Stimulated activated naive CD8-positive, alpha-beta T cell treated with anti-CD3 and anti-CD28 coated beads, Interleukin-15, amount 100 ng/mL, for 72 hours (primary cell): ENCODE measurements at regions not wholly inside any gene's neighbourhood (a gene's known extent, or its start where the extent isn't known, plus 50 kb on each side); places are given as distances from the start of the nearest gene placed in this dataset.
"Not testable (repeated sequence)": the region's sequence is repeated elsewhere in the genome, so short reads cannot be mapped to it uniquely, and the experiment has no call there.

Experiments
- ATAC-seq: fragments of 150-1000 bp; cut with Tn5 transposase; 2 replicates; pipeline ENCODE4 v1.10.0; 2021; ENCODE audit warnings: mild to moderate bottlenecking, moderate library complexity
- DNase-seq, 2 donors: peaks; one replicate each; pipeline ENCODE4 v3.0.0; 2021 to 2022
- H3K27ac Mint-ChIP-seq, 2 donors: one replicate each; pipeline ENCODE4 v1.8.0; 2022; ENCODE audit warnings: mild to moderate bottlenecking in 2 of 2, mixed read lengths in 2 of 2, moderate library complexity in 2 of 2
- H3K27me3 Mint-ChIP-seq: one replicate; pipeline ENCODE4 v1.8.0; 2022; ENCODE audit warnings: mixed read lengths
- H3K4me1 Mint-ChIP-seq: one replicate; pipeline ENCODE4 v1.8.0; 2022; ENCODE audit warnings: mild to moderate bottlenecking, mixed read lengths
- H3K4me3 Mint-ChIP-seq, 2 donors: one replicate each; pipeline ENCODE4 v1.8.0; 2022; ENCODE audit warnings: mild to moderate bottlenecking in 2 of 2, mixed read lengths in 2 of 2, moderate library complexity in 1 of 2
- H3K9me3 Mint-ChIP-seq, 2 donors: one replicate each; pipeline ENCODE4 v1.8.0; 2022; ENCODE audit warnings: mixed read lengths in 2 of 2

DNA sequence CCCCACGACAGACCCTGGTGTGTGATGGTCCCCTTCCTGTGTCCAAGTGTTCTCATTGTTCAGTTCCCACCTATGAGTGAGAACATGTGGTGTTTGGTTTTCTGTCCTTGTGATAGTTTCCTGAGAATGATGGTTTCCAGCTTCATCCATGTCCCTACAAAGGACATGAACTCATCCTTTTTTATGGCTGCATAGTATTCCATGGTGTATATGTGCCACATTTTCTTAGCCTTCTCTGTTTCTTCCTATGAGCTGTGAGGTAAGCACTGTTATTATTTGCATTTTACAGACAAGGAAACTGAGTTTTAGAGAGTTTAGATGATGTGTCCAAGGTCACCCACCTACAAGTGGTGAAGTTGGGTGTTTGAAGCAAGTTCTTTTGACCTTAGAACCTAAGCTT, 51.1 kb upstream of the BNC1 start:
- not testable (repeated sequence) for H3K4me1 Mint-ChIP-seq, H3K27ac Mint-ChIP-seq, DNase-seq, H3K4me3 Mint-ChIP-seq, ATAC-seq
- peaks cover 14% of the 10 kb centered on the region for H3K27me3 Mint-ChIP-seq
- peaks cover 3 to 18% of the 10 kb centered on the region in 2 donors for H3K9me3 Mint-ChIP-seq

DNA sequence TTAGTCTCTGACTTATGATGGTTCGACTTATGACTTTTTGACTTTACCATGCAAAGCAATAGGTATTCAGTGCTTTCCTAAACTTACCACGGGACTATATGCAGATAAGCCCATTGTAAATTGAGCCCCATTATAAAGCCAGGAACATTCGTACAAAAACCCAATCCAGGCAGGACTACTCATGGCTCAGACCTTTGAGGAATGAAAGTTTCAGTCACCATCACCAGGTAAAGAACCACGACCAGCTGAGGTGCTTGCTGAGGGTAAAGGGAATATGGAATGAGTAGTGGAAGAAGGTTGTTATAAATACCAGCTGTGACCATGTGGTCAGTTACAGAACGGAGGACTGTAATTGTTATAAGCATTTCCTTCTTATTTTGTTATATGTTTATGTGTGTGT, 54.9 kb upstream of the BNC1 start:
- no peak overlapping the region for H3K27ac Mint-ChIP-seq
- peaks cover 3 to 18% of the 10 kb centered on the region in 2 donors for H3K9me3 Mint-ChIP-seq
- peaks cover 21% of the 10 kb centered on the region for H3K27me3 Mint-ChIP-seq
- DNase-seq (no peak), ATAC-seq (no peak)
- no peak overlapping the region for H3K4me3 Mint-ChIP-seq
- H3K4me1 Mint-ChIP-seq, result no peaks in the 10 kb centered on the region

DNA sequence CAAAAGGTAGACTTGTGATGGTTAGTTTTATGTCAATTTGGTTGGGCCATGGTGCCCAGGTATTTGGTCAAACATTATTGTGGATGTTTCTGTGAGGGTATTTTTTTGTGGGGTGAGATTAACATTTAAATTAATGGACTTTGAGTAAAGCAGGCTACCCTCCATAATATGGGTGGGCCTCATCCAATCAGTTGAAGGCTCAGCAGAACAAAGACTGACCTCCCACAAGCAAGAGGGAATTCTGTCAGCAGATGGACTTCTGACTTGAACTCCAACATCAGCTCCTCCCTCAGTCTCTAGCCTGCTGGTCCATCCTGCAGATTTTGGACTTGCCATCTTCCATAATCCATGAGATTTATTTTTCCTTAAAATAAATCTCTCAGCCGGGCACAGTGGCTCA, 55.6 kb upstream of the BNC1 start:
- H3K27ac Mint-ChIP-seq, result no peak overlapping the region
- no peaks in the 10 kb centered on the region for H3K4me1 Mint-ChIP-seq
- no peak for ATAC-seq
- peaks cover 21% of the 10 kb centered on the region for H3K27me3 Mint-ChIP-seq
- H3K9me3 Mint-ChIP-seq, result peaks cover 3 to 18% of the 10 kb centered on the region in 2 donors
- no peak for DNase-seq
- no peak overlapping the region for H3K4me3 Mint-ChIP-seq

DNA sequence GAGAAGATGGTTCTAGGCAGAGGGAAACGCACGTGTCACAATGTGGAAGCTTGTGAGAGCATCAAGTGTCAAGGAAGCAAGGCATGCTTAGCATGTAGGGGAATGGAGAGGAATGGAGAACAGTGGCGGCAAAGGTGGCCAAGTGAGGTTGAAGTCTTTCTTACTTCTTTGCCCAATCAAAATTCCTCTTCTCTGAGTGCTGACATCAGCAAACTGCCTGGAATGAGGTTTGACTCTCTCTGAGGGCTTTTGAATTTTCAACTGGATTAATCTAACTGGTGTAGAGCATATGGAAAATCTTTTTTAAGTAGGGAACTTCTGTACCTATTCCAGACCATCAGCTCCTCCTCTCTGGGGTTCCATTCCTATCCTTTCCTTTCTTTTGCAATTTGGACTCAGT, 61.9 kb upstream of the BNC1 start:
- H3K4me1 Mint-ChIP-seq, result no peaks in the 10 kb centered on the region
- H3K27ac Mint-ChIP-seq, result no peak overlapping the region
- DNase-seq, result no peak
- peaks cover 37% of the 10 kb centered on the region for H3K27me3 Mint-ChIP-seq
- H3K4me3 Mint-ChIP-seq, result no peak overlapping the region
- ATAC-seq, result no peak
- H3K9me3 Mint-ChIP-seq, result no peaks in the 10 kb centered on the region

DNA sequence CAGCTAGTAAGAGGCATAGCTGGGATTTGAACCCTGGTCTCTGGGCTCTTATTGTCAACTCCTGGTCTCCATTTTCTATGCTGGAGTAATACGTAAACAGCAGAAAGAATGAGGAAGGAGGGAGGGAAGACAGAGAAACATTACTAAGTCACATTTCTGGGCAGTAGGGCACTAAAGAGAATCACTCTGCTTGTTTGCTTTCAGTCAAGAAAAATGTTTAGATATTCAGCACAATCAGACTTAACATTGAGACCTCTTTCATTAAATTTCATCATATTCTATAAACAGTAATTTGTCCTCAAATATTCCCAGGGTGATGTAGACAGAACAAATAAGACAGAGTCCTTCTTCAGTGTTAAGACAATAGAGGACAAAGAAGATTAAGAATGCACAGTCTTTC, 67.7 kb upstream of the BNC1 start:
- Mint-ChIP-seq H3K9me3 (no peaks in the 10 kb centered on the region), H3K27ac (no peak overlapping the region), H3K4me3 (no peak overlapping the region), H3K4me1 (no peaks in the 10 kb centered on the region), H3K27me3 (peaks cover 24% of the 10 kb centered on the region)
- ATAC-seq, result no peak
- DNase-seq, result no peak

DNA sequence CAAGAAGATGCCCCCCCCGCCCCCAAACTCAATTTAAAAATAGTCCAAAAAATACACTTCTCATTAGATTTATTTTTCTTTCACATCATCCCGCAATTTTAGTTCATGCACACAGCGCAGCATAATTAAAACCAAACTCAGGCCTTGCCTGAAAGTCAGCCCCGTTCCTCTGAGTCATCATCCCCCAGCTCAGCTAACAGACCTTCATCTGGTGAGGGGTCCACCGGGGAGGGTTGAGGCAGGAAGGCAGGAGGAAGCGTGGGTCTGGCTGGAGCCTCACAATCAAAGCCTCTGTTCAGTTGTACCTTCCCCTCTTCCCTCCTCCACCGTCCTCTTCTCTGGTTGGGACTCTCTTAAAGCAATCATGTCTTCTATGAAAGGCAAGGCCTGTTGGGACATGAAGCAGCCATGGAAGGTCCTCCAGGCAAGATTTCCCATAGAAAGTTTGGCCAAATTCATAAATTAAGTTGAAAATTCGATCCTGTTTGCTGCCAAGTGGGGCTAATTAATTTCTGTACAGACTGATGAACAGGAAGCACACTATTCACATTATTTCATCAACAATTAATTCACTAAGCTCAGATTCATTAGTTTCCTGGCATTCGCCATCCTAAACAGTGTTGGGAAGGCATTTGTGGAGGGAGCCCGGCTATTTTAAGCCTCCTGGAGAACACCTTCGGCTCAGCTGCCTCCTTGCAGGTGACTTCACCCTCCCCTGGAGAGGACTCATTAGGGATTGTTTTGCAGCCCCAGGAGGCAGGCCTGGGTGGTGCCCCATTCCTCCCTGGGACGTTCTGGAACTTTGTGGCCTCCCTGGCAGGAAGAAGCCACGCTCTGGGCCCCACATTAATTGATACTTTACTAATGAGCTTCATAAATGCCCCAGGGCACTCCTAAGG, 72.3 kb upstream of the BNC1 start:
- Mint-ChIP-seq H3K4me3 (no peak overlapping the region), H3K27me3 (peaks cover 13% of the 10 kb centered on the region), H3K27ac (peak overlapping the region in 1 of 2 donors; percentile 89), H3K4me1 (no peaks in the 10 kb centered on the region), H3K9me3 (no peaks in the 10 kb centered on the region)
- ATAC-seq (no peak), DNase-seq (no peak)

DNA sequence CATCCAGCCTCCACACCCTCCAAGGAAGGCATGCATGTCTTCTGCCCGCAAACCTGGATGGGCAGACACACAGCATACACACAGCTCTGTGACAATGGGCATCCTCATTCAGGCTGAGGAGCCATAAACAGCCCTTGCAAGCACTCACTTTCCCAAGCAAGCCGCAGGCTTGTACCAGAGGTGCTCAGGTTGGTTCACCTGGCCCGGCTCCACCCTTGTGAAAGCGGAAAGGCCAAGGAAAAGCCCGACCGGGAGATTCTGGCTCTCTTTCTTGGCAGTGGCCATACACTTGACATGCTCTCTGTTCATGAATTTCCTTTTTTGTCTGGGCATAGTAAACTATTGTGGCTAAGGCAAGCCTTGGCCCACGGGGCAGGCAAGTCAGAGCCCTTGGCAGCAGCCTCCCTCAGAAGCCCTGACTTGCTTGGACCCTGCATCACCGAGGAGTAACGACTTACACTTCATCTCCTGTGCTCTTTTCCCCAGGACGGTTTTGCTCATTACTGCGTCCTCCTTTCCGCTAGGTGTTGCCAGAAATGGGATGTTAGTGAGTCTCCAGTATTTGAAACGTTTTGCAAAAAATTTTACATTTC, 74.6 kb upstream of the BNC1 start:
- Mint-ChIP-seq H3K4me3 (no peak overlapping the region), H3K9me3 (no peaks in the 10 kb centered on the region), H3K27ac (no peak overlapping the region), H3K27me3 (peaks cover 35% of the 10 kb centered on the region), H3K4me1 (no peaks in the 10 kb centered on the region)
- ATAC-seq, result no peak
- no peak for DNase-seq

DNA sequence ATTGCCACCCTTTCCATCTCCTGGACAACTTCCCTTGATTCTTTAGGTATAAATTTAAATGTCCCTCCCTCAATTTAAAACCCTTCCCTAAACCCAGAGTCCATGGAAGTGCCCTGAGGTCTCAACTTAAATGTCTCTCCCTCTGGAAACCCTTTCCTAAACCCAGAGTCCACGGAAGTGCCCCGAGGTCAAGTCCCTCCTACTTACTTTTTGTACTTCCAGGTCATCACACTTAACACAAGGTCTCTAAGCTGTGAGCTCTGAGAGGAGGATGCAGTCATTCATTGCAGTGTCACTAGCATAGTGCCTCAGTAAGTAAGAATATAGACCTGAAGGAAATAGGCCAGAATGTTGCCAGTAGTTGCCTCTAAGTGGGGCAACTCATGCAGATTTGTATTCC, 78.2 kb upstream of the BNC1 start:
- H3K9me3 Mint-ChIP-seq, result no peaks in the 10 kb centered on the region
- no peak for ATAC-seq
- peaks cover 16% of the 10 kb centered on the region for H3K4me1 Mint-ChIP-seq
- DNase-seq, result no peak
- no peak overlapping the region for H3K4me3 Mint-ChIP-seq
- no peak overlapping the region for H3K27ac Mint-ChIP-seq
- H3K27me3 Mint-ChIP-seq, result peaks cover 60% of the 10 kb centered on the region

DNA sequence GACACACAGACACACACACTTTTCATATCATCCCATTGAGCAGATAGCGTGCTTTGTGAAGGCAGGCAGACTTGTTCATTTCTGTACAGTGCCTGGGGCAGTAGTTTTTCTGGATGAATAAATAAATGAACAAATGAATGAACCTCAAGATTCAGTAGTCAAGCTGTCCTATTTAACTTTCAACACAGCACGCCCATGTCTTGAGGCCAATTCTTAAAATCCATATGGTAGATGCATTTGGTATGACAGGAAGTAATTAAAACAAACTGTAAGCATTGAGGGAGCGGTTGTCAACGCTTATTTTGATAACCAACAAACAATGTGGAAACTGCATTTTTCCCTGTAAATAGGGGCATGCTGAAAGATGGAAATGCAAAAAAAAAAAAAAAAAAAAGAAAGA, 80.0 kb upstream of the BNC1 start:
- no peak for ATAC-seq
- no peak overlapping the region for H3K27ac Mint-ChIP-seq
- H3K4me3 Mint-ChIP-seq, result no peak overlapping the region
- no peaks in the 10 kb centered on the region for H3K9me3 Mint-ChIP-seq
- H3K27me3 Mint-ChIP-seq, result peaks cover 76% of the 10 kb centered on the region
- no peak for DNase-seq
- peaks cover 16% of the 10 kb centered on the region for H3K4me1 Mint-ChIP-seq

DNA sequence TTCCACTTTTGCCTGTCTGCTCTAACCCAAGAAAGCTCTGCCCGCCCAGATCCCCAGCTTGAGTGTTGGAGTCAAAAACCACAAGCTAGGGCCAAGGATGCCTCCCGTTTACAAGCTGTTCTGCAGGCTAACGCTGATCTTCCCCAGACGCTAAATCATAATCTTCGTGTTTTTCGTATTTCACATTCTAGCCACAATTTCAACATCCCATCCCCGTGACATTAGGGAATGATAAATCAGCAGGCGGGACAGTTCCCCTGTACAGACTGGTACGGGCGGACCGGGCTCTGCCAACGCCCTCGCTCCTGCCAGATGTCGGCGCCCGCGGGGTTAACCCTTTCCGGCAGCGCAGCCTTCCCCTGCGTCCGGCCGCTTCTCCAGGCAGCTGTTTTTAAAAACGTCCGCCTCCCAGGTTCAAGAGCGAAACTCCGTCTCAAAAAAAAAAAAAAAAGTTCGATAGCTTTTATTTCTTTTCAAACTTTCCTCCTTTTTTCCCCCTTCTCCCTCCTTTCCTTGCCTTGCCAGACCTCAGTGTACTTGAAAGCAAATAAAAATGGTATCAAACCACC, 81.0 kb upstream of the BNC1 start:
- no peaks in the 10 kb centered on the region for H3K9me3 Mint-ChIP-seq
- H3K27ac Mint-ChIP-seq, result no peak overlapping the region
- peaks cover 16% of the 10 kb centered on the region for H3K4me1 Mint-ChIP-seq
- DNase-seq (peak; percentile 16 to 22), ATAC-seq (peak; percentile 58)
- peaks cover 77% of the 10 kb centered on the region for H3K27me3 Mint-ChIP-seq
- H3K4me3 Mint-ChIP-seq, result peak overlapping the region; percentile 75 to 76

DNA sequence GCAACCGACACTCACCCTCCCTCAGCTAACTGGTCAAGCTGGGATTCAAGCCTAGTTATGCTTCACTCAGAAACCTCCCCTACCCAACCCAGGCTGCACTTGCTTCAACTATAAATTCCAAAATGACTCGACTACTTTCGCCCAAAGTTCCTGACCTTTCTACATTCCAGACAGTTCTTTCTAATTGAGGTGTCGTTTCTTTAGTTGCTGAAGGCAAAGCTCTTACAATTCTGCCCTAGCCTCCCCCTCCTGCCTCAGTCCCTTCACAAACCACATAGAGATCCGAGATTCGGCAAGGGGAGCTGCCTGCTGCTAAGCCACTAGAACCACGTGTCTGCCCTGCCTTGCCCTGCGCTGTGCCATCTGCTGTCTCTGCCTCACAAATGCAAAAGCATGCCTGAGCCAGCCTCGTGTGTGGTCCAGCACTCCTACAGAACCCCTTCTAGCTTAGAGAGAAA, 74.7 kb upstream of the SH3GL3 start:
- Mint-ChIP-seq H3K27me3 (peaks cover 67% of the 10 kb centered on the region), H3K4me1 (no peaks in the 10 kb centered on the region), H3K9me3 (no peaks in the 10 kb centered on the region), H3K27ac (no peak overlapping the region), H3K4me3 (no peak overlapping the region)
- no peak for ATAC-seq
- DNase-seq, result no peak

DNA sequence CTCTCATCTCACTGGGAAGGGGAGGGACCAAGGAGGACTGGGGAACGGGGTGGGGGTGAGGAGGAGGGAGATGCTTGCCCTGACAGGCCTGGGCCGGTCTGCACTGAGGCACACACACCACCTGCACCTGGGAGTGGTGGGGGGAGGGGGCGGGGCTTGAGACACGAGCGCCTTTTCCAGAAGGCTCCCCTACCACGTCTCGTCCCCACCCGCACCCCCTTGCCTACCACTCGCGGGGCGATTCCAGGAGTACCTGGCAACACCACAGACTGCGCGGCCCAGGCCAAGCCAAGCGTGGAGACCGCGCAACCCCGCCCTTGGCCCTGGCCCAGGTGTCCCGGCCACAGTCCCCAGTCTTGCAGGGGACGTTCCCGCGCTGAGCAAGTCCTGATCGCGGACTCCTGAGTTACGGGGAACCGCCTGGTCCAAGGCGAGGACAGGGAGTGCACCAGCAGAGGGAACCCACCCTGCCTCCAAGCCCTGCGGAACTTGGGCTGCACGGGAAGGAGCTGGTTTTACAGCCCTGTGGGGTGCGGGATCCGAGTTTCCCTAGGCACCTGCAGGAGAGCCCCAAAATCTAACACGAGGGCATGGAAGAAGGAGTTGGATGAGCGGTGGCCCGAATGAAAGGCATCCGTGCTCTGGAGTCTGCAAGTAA, 68.1 kb upstream of the SH3GL3 start:
- H3K27ac Mint-ChIP-seq, result no peak overlapping the region
- ATAC-seq, result no peak

DNA sequence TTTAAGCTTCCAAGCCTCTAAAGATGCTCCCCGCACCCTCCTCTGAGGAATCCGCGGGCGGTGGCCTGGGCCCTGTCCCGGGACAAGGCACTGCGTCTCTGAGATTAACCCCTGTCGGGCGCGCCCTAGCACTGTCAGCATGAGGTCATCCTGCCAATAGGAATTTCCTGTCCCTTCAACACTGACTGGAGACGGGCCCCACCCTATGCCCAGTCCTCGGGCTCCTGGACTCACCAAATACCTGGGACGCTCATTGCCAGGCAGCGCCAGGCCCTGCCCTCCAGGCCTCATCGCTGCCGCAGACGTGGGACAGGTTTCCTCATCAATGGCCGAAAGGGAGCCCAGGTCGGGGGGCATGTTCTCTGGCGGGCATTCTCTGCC, 67.6 kb upstream of the SH3GL3 start:
- Mint-ChIP-seq H3K27me3 (peaks cover 49% of the 10 kb centered on the region), H3K27ac (no peak overlapping the region), H3K4me3 (no peak overlapping the region), H3K9me3 (no peaks in the 10 kb centered on the region), H3K4me1 (peaks cover 9% of the 10 kb centered on the region)
- ATAC-seq, result no peak
- no peak for DNase-seq

More for the DNA sequence above, 68.1 kb upstream of the SH3GL3 start:
- H3K4me3 Mint-ChIP-seq, result no peak overlapping the region
- no peaks in the 10 kb centered on the region for H3K9me3 Mint-ChIP-seq
- H3K27me3 Mint-ChIP-seq, result peaks cover 54% of the 10 kb centered on the region
- H3K4me1 Mint-ChIP-seq, result peaks cover 9% of the 10 kb centered on the region
- DNase-seq, result no peak

DNA sequence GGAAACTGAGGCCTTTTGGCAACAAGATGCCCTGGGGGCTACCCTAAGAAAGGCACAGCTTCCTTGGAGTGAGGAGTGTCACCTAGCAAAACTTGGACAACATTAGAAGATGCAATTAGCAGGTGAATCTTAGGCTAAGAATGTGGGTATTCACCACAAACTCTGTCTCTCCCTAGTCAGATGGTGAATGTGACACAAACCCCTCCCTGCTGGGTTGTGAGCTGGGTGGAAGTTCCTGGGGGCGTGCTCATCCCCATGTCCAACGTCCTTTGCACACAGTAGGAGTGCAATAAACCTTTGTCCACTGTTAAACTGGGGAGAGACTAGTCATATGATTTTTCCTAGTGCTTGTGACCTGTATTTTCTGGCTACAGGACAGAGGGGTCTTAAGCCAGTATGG, 67.1 kb upstream of the SH3GL3 start:
- peak overlapping the region in 1 of 2 donors; percentile 77 for H3K27ac Mint-ChIP-seq
- no peaks in the 10 kb centered on the region for H3K9me3 Mint-ChIP-seq
- H3K4me1 Mint-ChIP-seq, result peaks cover 9% of the 10 kb centered on the region
- ATAC-seq (no peak), DNase-seq (no peak)
- H3K27me3 Mint-ChIP-seq, result peaks cover 47% of the 10 kb centered on the region
- H3K4me3 Mint-ChIP-seq, result no peak overlapping the region

DNA sequence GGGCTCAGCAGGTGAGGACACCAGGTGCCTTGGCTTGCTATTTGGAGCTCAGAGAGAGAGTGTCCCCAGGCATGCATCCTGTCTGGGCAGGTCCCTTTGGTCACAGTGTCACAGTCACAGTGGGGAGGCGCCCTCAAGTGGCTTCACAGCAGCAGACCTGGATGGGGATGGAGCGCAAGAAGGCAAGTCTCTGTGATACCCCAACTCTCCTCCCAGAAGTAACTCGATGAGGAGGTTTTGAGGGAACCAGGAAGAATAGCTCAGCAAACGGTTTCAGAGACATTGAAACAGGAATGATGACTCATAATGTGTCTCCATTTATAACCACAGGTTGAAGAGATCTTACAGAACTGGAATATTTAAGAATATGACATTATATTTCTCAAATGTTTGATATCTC, 66.5 kb upstream of the SH3GL3 start:
- DNase-seq (peak; percentile 27 to 64), ATAC-seq (peak; percentile 98)
- Mint-ChIP-seq H3K27me3 (peaks cover 47% of the 10 kb centered on the region), H3K9me3 (no peaks in the 10 kb centered on the region), H3K27ac (peak overlapping the region; percentile 74 to 77), H3K4me1 (peaks cover 9% of the 10 kb centered on the region), H3K4me3 (no peak overlapping the region)
